ENCODE measurements at regions not wholly inside any gene's neighbourhood (a gene's known extent, or its start where the extent isn't known, plus 50 kb on each side); places are given as distances from the start of the nearest gene placed in this dataset.

GRCh38 chr18:28855989-28856388 is 679.1 kb upstream of the CDH2 start:
- Histone ChIP-seq H3K9ac (ENCODE audit: low read depth, low read length, poor library complexity, severe bottlenecking) (no peak overlapping the region), H3F3A (ENCODE audit: low read depth) (no peaks in the 10 kb centered on the region), H2AFZ (ENCODE audit: low read length) (no peak overlapping the region), H3K36me3 (ENCODE audit: insufficient read depth, low read length) (no peaks in the 10 kb centered on the region), H3K4me3 (ENCODE audit: low read length, poor library complexity, severe bottlenecking) (no peak overlapping the region), H3K9me3 (ENCODE audit: insufficient read depth, low read depth, low read length) (no peaks in the 10 kb centered on the region), H4K20me1 (ENCODE audit: insufficient read depth, low read length, poor library complexity, severe bottlenecking) (no peaks in the 10 kb centered on the region), H3K4me1 (ENCODE audit: insufficient read depth, low read length, poor library complexity, severe bottlenecking) (no peaks in the 10 kb centered on the region), H3K79me2 (ENCODE audit: insufficient read depth, low read length) (no peaks in the 10 kb centered on the region), H3K27me3 (ENCODE audit: insufficient read depth, low read length, poor library complexity, severe bottlenecking) (no peaks in the 10 kb centered on the region), H3K9me2 (replicated peaks; ENCODE audit: low read depth, low read length) (no peaks in the 10 kb centered on the region; the same call in 1 of the 2 replicates), H3K4me2 (ENCODE audit: low read depth, low read length, poor library complexity, severe bottlenecking) (no peak overlapping the region)
- TF ChIP-seq EZH2phosphoT487 (IDR thresholded peaks at IDR 0.05; ENCODE audit: borderline replicate concordance) (no peak), CTCF (conservative IDR thresholded peaks at IDR 0.05; ENCODE audit: low read length) (no peak)

GRCh38 chr18:28855524-28855923 is 678.6 kb upstream of the CDH2 start:
- no peak overlapping the region for H3K9ac ChIP-seq (ENCODE audit: low read depth, low read length, poor library complexity, severe bottlenecking)
- no peak for TF ChIP-seq CTCF (conservative IDR thresholded peaks at IDR 0.05; ENCODE audit: low read length)
- TF ChIP-seq EZH2phosphoT487 (IDR thresholded peaks at IDR 0.05; ENCODE audit: borderline replicate concordance) = no peak
- H3K79me2 ChIP-seq (ENCODE audit: insufficient read depth, low read length) = no peaks in the 10 kb centered on the region
- no peak overlapping the region for H3K4me3 ChIP-seq (ENCODE audit: low read length, poor library complexity, severe bottlenecking)
- no peak overlapping the region for H3K4me2 ChIP-seq (ENCODE audit: low read depth, low read length, poor library complexity, severe bottlenecking)
- H3K9me3 ChIP-seq (ENCODE audit: insufficient read depth, low read depth, low read length) = no peaks in the 10 kb centered on the region
- H3K36me3 ChIP-seq (ENCODE audit: insufficient read depth, low read length) = no peaks in the 10 kb centered on the region
- H3K4me1 ChIP-seq (ENCODE audit: insufficient read depth, low read length, poor library complexity, severe bottlenecking) = no peaks in the 10 kb centered on the region
- H4K20me1 ChIP-seq (ENCODE audit: insufficient read depth, low read length, poor library complexity, severe bottlenecking) = no peaks in the 10 kb centered on the region
- H2AFZ ChIP-seq (ENCODE audit: low read length) = no peak overlapping the region
- no peaks in the 10 kb centered on the region for H3F3A ChIP-seq (ENCODE audit: low read depth)
- H3K27me3 ChIP-seq (ENCODE audit: insufficient read depth, low read length, poor library complexity, severe bottlenecking) = no peaks in the 10 kb centered on the region
- no peaks in the 10 kb centered on the region for H3K9me2 ChIP-seq (replicated peaks; ENCODE audit: low read depth, low read length)

- H2AFZ ChIP-seq (ENCODE audit: low read length) = no peak overlapping the region
- no peaks in the 10 kb centered on the region for H3K9me3 ChIP-seq (ENCODE audit: insufficient read depth, low read depth, low read length)
- no peak overlapping the region for H3K4me3 ChIP-seq (ENCODE audit: low read length, poor library complexity, severe bottlenecking)
- H3K9me2 ChIP-seq (replicated peaks; ENCODE audit: low read depth, low read length) = no peaks in the 10 kb centered on the region
- TF ChIP-seq EZH2phosphoT487 (IDR thresholded peaks at IDR 0.05; ENCODE audit: borderline replicate concordance) (no peak), CTCF (conservative IDR thresholded peaks at IDR 0.05; ENCODE audit: low read length) (no peak)
- H3K4me2 ChIP-seq (ENCODE audit: low read depth, low read length, poor library complexity, severe bottlenecking) = no peak overlapping the region
- no peaks in the 10 kb centered on the region for H3K79me2 ChIP-seq (ENCODE audit: insufficient read depth, low read length)
- H3F3A ChIP-seq (ENCODE audit: low read depth) = no peaks in the 10 kb centered on the region
- no peak overlapping the region for H3K9ac ChIP-seq (ENCODE audit: low read depth, low read length, poor library complexity, severe bottlenecking)
- no peaks in the 10 kb centered on the region for H3K36me3 ChIP-seq (ENCODE audit: insufficient read depth, low read length)
- H4K20me1 ChIP-seq (ENCODE audit: insufficient read depth, low read length, poor library complexity, severe bottlenecking) = no peaks in the 10 kb centered on the region
- H3K27me3 ChIP-seq (ENCODE audit: insufficient read depth, low read length, poor library complexity, severe bottlenecking) = no peaks in the 10 kb centered on the region
- H3K4me1 ChIP-seq (ENCODE audit: insufficient read depth, low read length, poor library complexity, severe bottlenecking) = no peaks in the 10 kb centered on the region
These were observed 678.0 kb upstream of the CDH2 start for GRCh38 chr18:28854964-28855363.
